ENCODE measurements at regions not wholly inside any gene's neighbourhood (a gene's known extent, or its start where the extent isn't known, plus 50 kb on each side); places are given as distances from the start of the nearest gene placed in this dataset.

GRCh38 chr2:153818242-153818641 is 53.5 kb upstream of the GALNT13 start:
- Mint-ChIP-seq H3K27ac (no peak overlapping the region), H3K36me3 (no peaks in the 10 kb centered on the region), H3K4me1 (no peaks in the 10 kb centered on the region), H3K4me3 (no peak overlapping the region), H3K9me3 (peaks cover 13% of the 10 kb centered on the region)
- ATAC-seq (no peak), DNase-seq (ENCODE audit: low spot score in 2 of 2) (no peak)

GRCh38 chr2:153819074-153819473 is 52.6 kb upstream of the GALNT13 start:
- DNase-seq (ENCODE audit: low spot score in 2 of 2) (no peak), ATAC-seq (no peak)
- Mint-ChIP-seq H3K4me1 (no peaks in the 10 kb centered on the region), H3K9me3 (peaks cover 13% of the 10 kb centered on the region), H3K36me3 (no peaks in the 10 kb centered on the region), H3K4me3 (no peak overlapping the region), H3K27ac (no peak overlapping the region)

GRCh38 chr2:153819501-153819900 is 52.2 kb upstream of the GALNT13 start:
- Mint-ChIP-seq H3K4me1 (no peaks in the 10 kb centered on the region), H3K9me3 (peaks cover 13% of the 10 kb centered on the region), H3K36me3 (no peaks in the 10 kb centered on the region), H3K27ac (no peak overlapping the region), H3K4me3 (no peak overlapping the region)
- ATAC-seq = no peak
- DNase-seq (ENCODE audit: low spot score in 2 of 2) = no peak
